PC-3 (cell line): ENCODE measurements at regions not wholly inside any gene's neighbourhood (a gene's known extent, or its start where the extent isn't known, plus 50 kb on each side); places are given as distances from the start of the nearest gene placed in this dataset.
A peak's percentile ranks its signal among the peaks of the same experiment; 100 is the strongest.

Experiments used
- ATAC-seq: fragments of 200-7000 bp; cut with Tn5 transposase; 2 replicates; pipeline ENCODE4 v1.9.1; 2020; ENCODE audit warnings: mild to moderate bottlenecking, moderate library complexity
- BruUV-seq: library from RNA; stranded (reverse); fragments of 400-500 nt; replicated peaks from 2 replicates; lab custom pipeline; 2021; lab: Mats Ljungman, UMichigan
- CTCF ChIA-PET: fragments of 300-600 bp; sonication (Branson Sonifier 250); formaldehyde crosslinking; loops from one replicate; lab custom pipeline; 2022; ENCODE audit warnings: antibody characterized with exemption; lab: Charles Lee
- POLR2A ChIA-PET: fragments of 300-600 bp; sonication (Branson Sonifier 250); formaldehyde crosslinking; loops from one replicate; lab custom pipeline; 2022; ENCODE audit warnings: antibody characterized with exemption; ENCODE audit not compliant: unreplicated experiment; lab: Charles Lee
- DNase-seq: peaks from one replicate; pipeline ENCODE4 v3.0.0-alpha.2; 2015
- H2AFZ ChIP-seq: fragments of 300-600 bp; sonication (generic); 2 replicates; pipeline ENCODE4 v1.6.0; 2016; ENCODE audit warnings: antibody characterized with exemption, low read length
- H3F3A ChIP-seq: fragments of 300-600 bp; sonication (generic); one replicate; pipeline ENCODE4 v1.6.0; 2017; ENCODE audit warnings: antibody characterized with exemption, low read length, control low read depth, mild to moderate bottlenecking; ENCODE audit not compliant: unreplicated experiment
- H3K27ac ChIP-seq: fragments of 300-600 bp; sonication (generic); 2 replicates; pipeline ENCODE4 v1.5.1; 2016; ENCODE audit warnings: mild to moderate bottlenecking, low read length
- H3K27me3 ChIP-seq: fragments of 300-600 bp; sonication (generic); 2 replicates; pipeline ENCODE4 v1.6.1; 2016; ENCODE audit warnings: low read length, mixed read lengths
- H3K36me3 ChIP-seq: fragments of 300-600 bp; sonication (generic); 2 replicates; pipeline ENCODE4 v1.6.1; 2016; ENCODE audit warnings: low read depth, mixed run types, low read length, mixed read lengths
- H3K4me1 ChIP-seq: fragments of 300-600 bp; sonication (generic); 2 replicates; pipeline ENCODE4 v1.5.1; 2016; ENCODE audit warnings: low read length; ENCODE audit not compliant: insufficient read depth
- H3K4me2 ChIP-seq: fragments of 300-600 bp; sonication (generic); 2 replicates; pipeline ENCODE4 v1.6.0; 2016; ENCODE audit warnings: low read length
- H3K4me3 ChIP-seq: fragments of 300-600 bp; sonication (generic); 2 replicates; pipeline ENCODE4 v1.5.1; 2016; ENCODE audit warnings: mild to moderate bottlenecking, low read length, mixed read lengths
- H3K79me2 ChIP-seq: fragments of 300-600 bp; sonication (generic); 2 replicates; pipeline ENCODE4 v1.6.1; 2017; ENCODE audit warnings: low read length, mixed read lengths
- H3K9ac ChIP-seq: fragments of 300-600 bp; sonication (generic); 2 replicates; pipeline ENCODE4 v1.6.0; 2016; ENCODE audit warnings: mild to moderate bottlenecking, low read length
- H3K9me2 ChIP-seq: fragments of 300-600 bp; sonication (generic); replicated peaks from 2 replicates; pipeline ENCODE4 v1.6.1; 2016; ENCODE audit warnings: mixed run types, low read length, mixed read lengths
- H3K9me3 ChIP-seq: fragments of 300-600 bp; sonication (generic); 2 replicates; pipeline ENCODE4 v1.6.1; 2016; ENCODE audit warnings: low read length, mixed read lengths
- H4K20me1 ChIP-seq: fragments of 300-600 bp; sonication (generic); 2 replicates; pipeline ENCODE4 v1.6.1; 2016; ENCODE audit warnings: low read length, mixed read lengths
- CTCF ChIP-seq: fragments of 300-600 bp; sonication (generic); conservative IDR thresholded peaks from 2 replicates; pipeline ENCODE4 v1.5.1; 2017; ENCODE audit warnings: antibody characterized with exemption, low read depth, mild to moderate bottlenecking, low read length
- EZH2 ChIP-seq: fragments of 300-600 bp; sonication (generic); IDR thresholded peaks from one replicate; pipeline ENCODE4 v1.6.1; 2017; ENCODE audit warnings: antibody characterized with exemption, mild to moderate bottlenecking, low read length; ENCODE audit not compliant: unreplicated experiment
- EZH2phosphoT487 ChIP-seq: fragments of 300-600 bp; sonication (generic); IDR thresholded peaks from 2 replicates; pipeline ENCODE4 v1.6.1; 2018; ENCODE audit warnings: mild to moderate bottlenecking, antibody characterized with exemption, low read length, borderline replicate concordance
- intact Hi-C: fragments of 100-400 bp; cut with micrococcal nuclease; formaldehyde crosslinking; loops from 2 replicates; pipeline ENCODE4 v1.9.0; 2023

GRCh38 chr5:159827861-159828260 lies 88.4 kb upstream of the ADRA1B start:
- ATAC-seq, result no peak
- H3K4me2 ChIP-seq, result no peak overlapping the region
- BruUV-seq, result no TSS peak
- no peaks in the 10 kb centered on the region for H3K36me3 ChIP-seq
- POLR2A ChIA-PET, result no interaction called here
- TF ChIP-seq CTCF (no peak), EZH2phosphoT487 (no peak), EZH2 (no peak)
- no peak overlapping the region for H3K27ac ChIP-seq
- no peak for DNase-seq
- no peak overlapping the region for H3K4me3 ChIP-seq
- intact Hi-C loops, result loop anchor here (5.0 to 10.0 kb wide), 3 partner anchors 56 to 313 kb away; no protein-coding TSS in a partner anchor
- no peak overlapping the region for H2AFZ ChIP-seq
- H4K20me1 ChIP-seq, result no peaks in the 10 kb centered on the region
- peaks cover 5% of the 10 kb centered on the region for H3F3A ChIP-seq
- H3K9me2 ChIP-seq, result no peaks in the 10 kb centered on the region
- peaks cover 36% of the 10 kb centered on the region for H3K4me1 ChIP-seq
- CTCF ChIA-PET, result no interaction called here
- H3K9ac ChIP-seq, result no peak overlapping the region
- H3K9me3 ChIP-seq, result no peaks in the 10 kb centered on the region
- H3K27me3 ChIP-seq, result no peaks in the 10 kb centered on the region
- no peaks in the 10 kb centered on the region for H3K79me2 ChIP-seq

- H3K4me2 ChIP-seq, result no peak overlapping the region
- CTCF ChIA-PET, result no interaction called here
- DNase-seq, result no peak
- H3K27ac ChIP-seq, result no peak overlapping the region
- peaks cover 7% of the 10 kb centered on the region for H3K4me1 ChIP-seq
- no peaks in the 10 kb centered on the region for H3K36me3 ChIP-seq
- no peaks in the 10 kb centered on the region for H4K20me1 ChIP-seq
- intact Hi-C loops, result no loop called here
- no peak overlapping the region for H2AFZ ChIP-seq
- BruUV-seq, result no TSS peak
- H3K9me2 ChIP-seq, result no peaks in the 10 kb centered on the region
- no peak overlapping the region for H3K9ac ChIP-seq
- no peaks in the 10 kb centered on the region for H3F3A ChIP-seq
- no peak overlapping the region for H3K4me3 ChIP-seq
- H3K79me2 ChIP-seq, result no peaks in the 10 kb centered on the region
- no peaks in the 10 kb centered on the region for H3K27me3 ChIP-seq
- no peak for TF ChIP-seq EZH2phosphoT487
- no peak for TF ChIP-seq EZH2
- TF ChIP-seq CTCF, result no peak
- no peaks in the 10 kb centered on the region for H3K9me3 ChIP-seq
- POLR2A ChIA-PET, result no interaction called here
- ATAC-seq, result no peak
Measured at GRCh38 chr5:159832073-159832472, 84.2 kb upstream of the ADRA1B start.

GRCh38 chr5:159833088-159833487 lies 83.2 kb upstream of the ADRA1B start:
- Histone ChIP-seq H3K27ac (no peak overlapping the region), H3K4me1 (no peaks in the 10 kb centered on the region), H3F3A (no peaks in the 10 kb centered on the region), H3K9me3 (no peaks in the 10 kb centered on the region), H2AFZ (no peak overlapping the region), H3K9ac (no peak overlapping the region), H3K4me2 (no peak overlapping the region), H3K79me2 (no peaks in the 10 kb centered on the region), H3K27me3 (no peaks in the 10 kb centered on the region), H3K36me3 (no peaks in the 10 kb centered on the region), H3K9me2 (no peaks in the 10 kb centered on the region), H3K4me3 (no peak overlapping the region), H4K20me1 (no peaks in the 10 kb centered on the region)
- POLR2A ChIA-PET, result no interaction called here
- DNase-seq (no peak), ATAC-seq (peak; percentile 37; the same call in 1 of the 2 replicates)
- no TSS peak for BruUV-seq
- TF ChIP-seq EZH2 (no peak), EZH2phosphoT487 (no peak), CTCF (no peak)
- CTCF ChIA-PET, result no interaction called here
- intact Hi-C loops, result no loop called here
